ENCODE measurements at regions not wholly inside any gene's neighbourhood (a gene's known extent, or its start where the extent isn't known, plus 50 kb on each side); places are given as distances from the start of the nearest gene placed in this dataset.

DNA sequence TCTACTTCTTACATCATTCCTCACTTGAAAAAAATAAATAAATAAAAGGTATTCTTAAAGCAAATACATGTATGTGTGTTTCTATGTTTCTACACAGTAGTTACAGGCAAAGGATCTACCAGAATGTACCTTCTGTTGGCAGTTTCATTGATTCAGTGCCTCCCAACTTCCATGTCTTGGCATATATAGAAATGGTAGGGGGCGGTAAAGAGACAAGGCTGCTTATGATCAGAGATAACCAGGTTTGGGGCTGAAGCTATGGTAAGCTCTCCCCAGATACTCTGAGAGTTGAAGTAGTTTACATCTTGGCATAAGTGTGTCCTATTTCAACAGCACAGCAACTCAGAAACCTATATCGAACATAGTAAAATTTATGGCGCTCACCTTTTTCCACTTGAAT is 1075.4 kb upstream of the C9orf72 start:
- DNase-seq: peak in 1 of 2 experiments; percentile 1
- H3K36me3 ChIP-seq (ENCODE audit: control insufficient read depth, insufficient read depth, low read length): no peaks in the 10 kb centered on the region
- Mint-ChIP-seq H3K9me3 (ENCODE audit: unreplicated experiment) (no peaks in the 10 kb centered on the region), H3K27me3 (ENCODE audit: insufficient read depth, unreplicated experiment) (no peaks in the 10 kb centered on the region), H3K4me1 (ENCODE audit: low read depth, unreplicated experiment) (no peaks in the 10 kb centered on the region), H3K36me3 (ENCODE audit: insufficient read depth, unreplicated experiment) (no peaks in the 10 kb centered on the region), H3K27ac (ENCODE audit: unreplicated experiment) (no peak overlapping the region), H3K4me3 (ENCODE audit: unreplicated experiment) (no peak overlapping the region)
- H3K4me1 ChIP-seq: no peaks in the 10 kb centered on the region
- ChIA-PET POLR2A (no interaction called here), CTCF (no interaction called here)
- intact Hi-C loops (cut with micrococcal nuclease; ENCODE audit: unreplicated experiment): no loop called here
- no TSS peak for BruUV-seq (replicated peaks)
- H3K9me3 ChIP-seq: no peaks in the 10 kb centered on the region
- TF ChIP-seq, protein P1, sequence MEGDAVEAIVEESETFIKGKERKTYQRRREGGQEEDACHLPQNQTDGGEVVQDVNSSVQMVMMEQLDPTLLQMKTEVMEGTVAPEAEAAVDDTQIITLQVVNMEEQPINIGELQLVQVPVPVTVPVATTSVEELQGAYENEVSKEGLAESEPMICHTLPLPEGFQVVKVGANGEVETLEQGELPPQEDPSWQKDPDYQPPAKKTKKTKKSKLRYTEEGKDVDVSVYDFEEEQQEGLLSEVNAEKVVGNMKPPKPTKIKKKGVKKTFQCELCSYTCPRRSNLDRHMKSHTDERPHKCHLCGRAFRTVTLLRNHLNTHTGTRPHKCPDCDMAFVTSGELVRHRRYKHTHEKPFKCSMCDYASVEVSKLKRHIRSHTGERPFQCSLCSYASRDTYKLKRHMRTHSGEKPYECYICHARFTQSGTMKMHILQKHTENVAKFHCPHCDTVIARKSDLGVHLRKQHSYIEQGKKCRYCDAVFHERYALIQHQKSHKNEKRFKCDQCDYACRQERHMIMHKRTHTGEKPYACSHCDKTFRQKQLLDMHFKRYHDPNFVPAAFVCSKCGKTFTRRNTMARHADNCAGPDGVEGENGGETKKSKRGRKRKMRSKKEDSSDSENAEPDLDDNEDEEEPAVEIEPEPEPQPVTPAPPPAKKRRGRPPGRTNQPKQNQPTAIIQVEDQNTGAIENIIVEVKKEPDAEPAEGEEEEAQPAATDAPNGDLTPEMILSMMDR (IDR thresholded peaks at IDR 0.05; ENCODE audit: insufficient read depth in 1 of 2, low read depth in 1 of 2, low read length in 1 of 2, severe bottlenecking in 1 of 2, unreplicated experiment in 1 of 2): peak in 1 of 2 experiments; percentile 21
- no peaks in the 10 kb centered on the region for H3K27me3 ChIP-seq (replicated peaks; ENCODE audit: control insufficient read depth, insufficient read depth, low read length)
- H3K4me3 ChIP-seq (ENCODE audit: low read depth, low read length): no peak overlapping the region

DNA sequence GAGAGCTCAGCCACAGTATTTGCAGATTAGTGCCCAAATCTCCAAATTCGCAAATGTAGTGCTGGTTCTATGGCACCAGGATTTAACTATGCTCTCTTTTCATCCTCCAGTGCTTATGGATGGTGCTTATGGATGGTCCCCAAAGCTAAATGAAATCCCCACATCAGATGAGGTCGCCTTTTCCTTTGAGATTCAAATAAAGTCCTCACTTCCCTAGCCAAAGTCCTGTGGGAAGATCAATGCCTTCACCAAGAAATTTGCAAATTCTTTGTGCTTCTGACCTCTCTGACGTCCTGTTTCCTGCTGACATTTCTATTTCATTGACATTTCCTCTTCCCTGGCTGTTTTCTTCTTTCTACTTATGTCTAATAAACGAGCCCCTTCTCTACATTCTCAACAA is 1077.0 kb upstream of the C9orf72 start:
- DNase-seq: no peak
- Histone ChIP-seq H3K36me3 (ENCODE audit: control insufficient read depth, insufficient read depth, low read length) (no peaks in the 10 kb centered on the region), H3K27me3 (replicated peaks; ENCODE audit: control insufficient read depth, insufficient read depth, low read length) (no peaks in the 10 kb centered on the region), H3K4me1 (no peaks in the 10 kb centered on the region), H3K9me3 (no peaks in the 10 kb centered on the region), H3K4me3 (ENCODE audit: low read depth, low read length) (no peak overlapping the region)
- intact Hi-C loops (cut with micrococcal nuclease; ENCODE audit: unreplicated experiment): no loop called here
- TF ChIP-seq, protein P1 (IDR thresholded peaks at IDR 0.05; ENCODE audit: insufficient read depth in 1 of 2, low read depth in 1 of 2, low read length in 1 of 2, severe bottlenecking in 1 of 2, unreplicated experiment in 1 of 2): no peak
- Mint-ChIP-seq H3K36me3 (ENCODE audit: insufficient read depth, unreplicated experiment) (no peaks in the 10 kb centered on the region), H3K9me3 (ENCODE audit: unreplicated experiment) (no peaks in the 10 kb centered on the region), H3K27me3 (ENCODE audit: insufficient read depth, unreplicated experiment) (no peaks in the 10 kb centered on the region), H3K4me1 (ENCODE audit: low read depth, unreplicated experiment) (no peaks in the 10 kb centered on the region), H3K27ac (ENCODE audit: unreplicated experiment) (no peak overlapping the region), H3K4me3 (ENCODE audit: unreplicated experiment) (no peak overlapping the region)
- CTCF ChIA-PET: no interaction called here
- no TSS peak for BruUV-seq (replicated peaks)
- POLR2A ChIA-PET: no interaction called here

DNA sequence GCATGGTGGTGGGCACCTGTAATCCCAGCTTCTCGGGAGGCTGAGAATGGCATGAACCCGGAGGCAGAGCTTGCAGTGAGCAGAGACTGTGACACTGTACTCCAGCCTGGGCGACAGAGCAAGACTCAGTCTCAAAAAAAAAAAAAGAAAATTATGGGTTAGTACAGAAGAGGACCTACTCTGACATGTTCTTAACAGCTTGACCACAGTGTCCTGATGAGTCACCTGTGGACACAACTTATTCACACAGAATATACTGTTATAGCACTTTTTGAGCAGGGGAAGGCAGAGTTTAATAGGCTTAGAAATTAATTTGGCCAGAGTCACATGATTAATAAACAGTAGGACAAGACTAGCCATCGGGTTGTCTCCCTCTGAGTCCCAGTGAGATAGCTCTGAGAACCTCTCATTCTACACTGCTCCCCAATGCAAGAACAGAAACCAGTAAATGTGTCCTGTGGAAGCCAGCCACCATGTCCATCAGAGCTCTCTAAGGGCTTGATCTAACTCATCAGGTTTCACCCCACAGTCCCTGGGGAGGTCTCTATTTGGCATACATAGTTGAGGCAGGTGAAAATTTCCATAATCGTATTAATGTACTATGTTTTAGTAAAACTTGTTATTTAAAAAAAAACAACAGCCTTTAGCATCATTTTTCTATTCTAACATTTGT is 1077.9 kb upstream of the C9orf72 start:
- no peaks in the 10 kb centered on the region for H3K36me3 Mint-ChIP-seq (ENCODE audit: insufficient read depth, unreplicated experiment)
- H3K27me3 Mint-ChIP-seq (ENCODE audit: insufficient read depth, unreplicated experiment): no peaks in the 10 kb centered on the region
- H3K36me3 ChIP-seq (ENCODE audit: control insufficient read depth, insufficient read depth, low read length): no peaks in the 10 kb centered on the region
- H3K9me3 Mint-ChIP-seq (ENCODE audit: unreplicated experiment): no peaks in the 10 kb centered on the region
- no peak for DNase-seq
- H3K4me3 ChIP-seq (ENCODE audit: low read depth, low read length): no peak overlapping the region
- H3K27me3 ChIP-seq (replicated peaks; ENCODE audit: control insufficient read depth, insufficient read depth, low read length): no peaks in the 10 kb centered on the region
- intact Hi-C loops (cut with micrococcal nuclease; ENCODE audit: unreplicated experiment): no loop called here
- no peak overlapping the region for H3K27ac Mint-ChIP-seq (ENCODE audit: unreplicated experiment)
- H3K4me1 ChIP-seq: no peaks in the 10 kb centered on the region
- TF ChIP-seq, protein P1 (IDR thresholded peaks at IDR 0.05; ENCODE audit: insufficient read depth in 1 of 2, low read depth in 1 of 2, low read length in 1 of 2, severe bottlenecking in 1 of 2, unreplicated experiment in 1 of 2): no peak
- no peak overlapping the region for H3K4me3 Mint-ChIP-seq (ENCODE audit: unreplicated experiment)
- ChIA-PET CTCF (no interaction called here), POLR2A (no interaction called here)
- H3K9me3 ChIP-seq: no peaks in the 10 kb centered on the region
- BruUV-seq (replicated peaks): no TSS peak
- H3K4me1 Mint-ChIP-seq (ENCODE audit: low read depth, unreplicated experiment): no peaks in the 10 kb centered on the region
